M059J (cell line): ENCODE measurements at regions not wholly inside any gene's neighbourhood (a gene's known extent, or its start where the extent isn't known, plus 50 kb on each side); places are given as distances from the start of the nearest gene placed in this dataset.
A peak's percentile ranks its signal among the peaks of the same experiment; 100 is the strongest.
"Not testable (repeated sequence)": the region's sequence is repeated elsewhere in the genome, so short reads cannot be mapped to it uniquely, and the experiment has no call there.

ENCODE experiments used
- DNase-seq: peaks from one replicate; pipeline ENCODE4 v3.0.0-alpha.2; 2012; ENCODE audit warnings: low read depth

DNA sequence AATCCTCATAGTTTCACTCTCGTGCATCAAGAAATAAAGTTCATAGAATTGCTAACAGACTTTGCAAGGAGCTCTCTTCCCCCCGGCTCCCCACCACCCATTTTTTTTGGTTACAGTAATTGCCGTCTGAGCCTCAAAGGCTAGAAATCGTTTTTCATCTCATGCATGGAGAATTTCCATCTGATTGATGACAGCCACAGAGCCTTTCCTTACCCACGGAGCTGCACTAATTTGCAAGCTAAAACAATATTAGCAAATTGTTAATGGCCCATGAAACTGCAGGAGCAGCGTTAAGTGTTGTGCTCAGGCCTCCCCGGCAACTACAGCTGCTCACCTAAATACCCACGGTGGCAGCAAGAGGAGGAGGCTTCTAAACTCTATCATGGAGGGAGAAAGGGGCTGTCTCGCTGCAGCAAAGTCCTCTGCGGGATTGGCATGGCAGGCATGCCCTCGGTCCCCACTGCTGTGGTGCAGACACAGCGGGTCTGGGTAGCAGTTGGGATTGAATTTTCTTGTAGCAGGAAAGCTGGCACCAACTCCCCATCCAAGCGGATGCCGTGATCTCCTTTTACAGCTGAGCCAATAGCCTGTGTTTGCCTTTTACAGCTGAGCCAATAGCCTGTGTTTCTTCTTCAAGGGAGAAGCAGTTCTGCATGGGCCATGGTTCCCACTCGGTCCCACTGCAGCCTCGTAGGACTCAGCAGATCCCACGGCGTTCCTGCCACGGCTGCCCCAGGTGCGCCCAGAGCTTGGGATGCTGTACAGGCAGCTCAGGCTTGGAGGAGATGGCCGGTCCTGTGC, 412.3 kb downstream of the BRD1 start:
- DNase-seq: no peak

DNA sequence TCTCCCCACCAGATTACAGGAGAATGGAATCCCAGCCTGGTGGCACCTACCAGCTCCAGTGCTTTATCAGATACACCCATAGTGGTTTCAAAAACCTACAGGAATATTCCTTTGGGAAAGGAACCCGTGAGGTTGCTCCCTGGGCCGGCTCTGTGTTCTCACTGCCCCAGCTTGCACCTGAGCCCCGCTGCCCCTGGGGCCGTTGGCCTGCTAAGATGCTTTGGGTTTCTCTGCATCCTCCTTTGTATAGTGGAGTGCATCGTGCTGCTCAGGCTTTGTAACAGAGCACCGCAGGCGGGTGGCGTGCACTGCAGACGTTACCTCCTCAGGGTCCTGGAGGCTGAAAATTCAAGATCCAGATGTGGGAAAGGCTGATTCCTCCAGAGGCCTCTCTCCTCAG, 414.1 kb downstream of the BRD1 start:
- no peak for DNase-seq

DNA sequence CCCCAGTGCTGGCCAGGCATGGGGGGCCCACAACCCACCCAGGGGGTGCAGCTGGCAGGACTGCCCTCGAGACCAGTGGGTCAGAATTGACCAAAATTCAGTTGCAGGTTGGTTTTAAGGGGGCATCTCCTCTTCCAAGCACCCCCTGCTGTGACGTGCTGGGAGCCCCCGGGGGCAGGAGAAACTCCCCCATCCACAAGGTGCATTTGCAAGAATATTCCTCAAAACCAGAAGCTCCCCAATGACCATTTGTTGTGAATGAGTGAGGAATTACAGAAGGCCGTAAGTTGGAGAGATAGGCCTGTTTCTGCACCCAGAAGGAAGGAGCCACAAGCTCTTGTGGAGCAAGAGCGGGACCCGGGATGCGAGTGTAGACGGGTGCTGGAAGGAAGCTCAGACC, 414.5 kb downstream of the BRD1 start:
- DNase-seq: no peak

DNA sequence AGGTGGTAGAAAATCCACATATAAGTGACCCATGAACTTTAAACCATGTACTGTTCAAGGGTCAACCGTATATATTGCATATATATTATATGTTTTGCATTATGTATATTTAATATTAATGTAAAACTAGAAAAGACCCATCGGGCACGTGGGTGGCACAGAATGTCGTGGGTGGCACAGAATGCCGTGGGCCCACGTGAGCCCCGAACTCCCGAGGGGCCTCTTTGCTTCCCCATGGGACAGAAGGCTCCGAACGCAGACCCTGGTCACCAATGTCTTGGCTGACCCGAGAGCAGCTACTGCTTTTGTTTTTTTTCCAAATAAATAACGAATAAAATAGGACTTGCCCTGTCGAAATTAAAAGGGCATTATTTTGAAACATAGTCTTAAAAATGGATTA, 415.4 kb downstream of the BRD1 start:
- DNase-seq: no peak

DNA sequence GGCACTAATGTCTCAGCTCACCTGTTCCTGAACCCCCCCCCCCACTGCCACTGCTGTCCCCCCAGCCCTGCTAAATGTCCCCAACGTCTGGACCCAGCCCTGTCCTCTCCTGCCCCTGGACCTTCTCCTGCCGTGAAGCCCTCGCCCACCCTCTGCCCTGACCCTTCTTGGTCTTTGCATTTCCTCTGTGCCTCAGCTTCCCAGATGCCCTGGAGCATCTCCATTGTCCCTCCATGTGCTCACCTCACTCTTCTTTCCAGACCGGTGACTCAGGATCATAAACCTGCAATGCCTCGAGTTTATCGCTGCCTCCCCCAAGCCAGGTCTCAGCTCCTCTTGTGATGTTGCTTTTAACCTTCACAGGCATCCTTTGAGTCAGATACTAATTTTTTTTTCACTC, 416.4 kb downstream of the BRD1 start:
- DNase-seq: no peak

DNA sequence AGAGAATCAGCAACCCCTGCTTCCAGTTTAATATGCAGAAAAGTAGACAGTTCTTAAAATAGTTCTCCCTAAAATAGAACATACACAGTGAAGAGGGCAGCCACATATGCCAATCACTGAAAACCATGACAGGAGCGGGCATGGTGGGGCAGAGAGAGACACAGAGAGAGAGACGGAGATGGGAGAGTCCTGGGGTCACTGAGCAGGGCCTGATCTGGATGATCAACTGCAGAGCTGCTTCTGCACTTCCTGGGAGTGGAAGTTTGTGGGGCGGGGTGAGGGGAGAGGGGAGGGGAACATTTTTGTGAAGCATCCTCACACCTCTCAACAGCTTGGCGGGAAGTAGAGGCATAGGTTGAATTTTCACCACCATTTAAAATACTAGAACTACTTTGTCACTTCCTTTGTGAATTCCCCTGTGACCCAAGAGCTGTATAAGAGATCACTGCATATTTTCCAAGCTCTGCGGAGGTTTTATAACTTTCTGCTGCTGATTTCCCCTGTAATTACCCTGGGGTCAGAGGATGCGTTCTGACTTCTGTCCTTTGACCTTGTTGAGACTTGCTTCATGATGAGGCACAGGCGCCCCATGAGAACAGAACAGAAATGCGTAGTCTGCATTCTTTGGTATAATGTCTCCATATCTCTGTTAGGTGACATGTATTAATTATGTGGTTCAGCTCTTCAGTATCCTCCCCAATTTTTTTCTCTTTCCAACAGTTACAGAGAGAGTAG, 419.4 kb downstream of the BRD1 start:
- no peak for DNase-seq

DNA sequence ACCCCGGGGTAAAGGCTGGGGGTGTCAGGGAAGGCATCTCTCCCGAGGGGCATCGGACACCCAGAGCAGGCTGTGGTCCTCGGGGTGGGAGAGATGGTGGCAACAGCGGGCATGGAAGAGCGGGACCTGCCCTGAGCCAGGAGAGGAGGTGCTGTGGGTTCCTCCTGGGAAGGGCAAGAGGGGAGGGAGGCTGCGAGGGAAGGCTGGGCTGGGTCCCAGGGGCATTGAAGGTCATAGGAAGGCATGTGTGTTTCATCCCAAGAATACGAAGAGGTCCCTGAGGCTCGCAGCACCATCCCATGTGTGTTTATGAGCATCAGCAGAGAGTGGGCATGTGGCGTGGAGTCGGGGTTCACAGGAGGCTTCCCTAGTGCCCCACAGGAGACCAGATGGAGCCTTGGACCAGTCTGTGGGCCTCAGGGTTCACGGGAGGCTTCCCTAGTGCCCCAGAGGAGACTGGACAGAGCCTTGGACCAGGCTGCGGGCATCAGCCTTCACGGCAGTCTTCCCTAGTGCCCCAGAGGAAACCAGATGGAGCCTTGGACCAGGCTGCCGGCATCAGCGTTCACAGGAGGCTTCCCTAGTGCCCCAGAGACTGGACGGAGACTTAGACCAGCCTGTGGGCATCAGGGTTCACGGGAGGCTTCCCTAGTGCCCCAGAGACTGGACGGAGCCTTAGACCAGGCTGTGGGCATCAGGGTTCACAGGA, 420.6 kb downstream of the BRD1 start:
- no peak for DNase-seq

DNA sequence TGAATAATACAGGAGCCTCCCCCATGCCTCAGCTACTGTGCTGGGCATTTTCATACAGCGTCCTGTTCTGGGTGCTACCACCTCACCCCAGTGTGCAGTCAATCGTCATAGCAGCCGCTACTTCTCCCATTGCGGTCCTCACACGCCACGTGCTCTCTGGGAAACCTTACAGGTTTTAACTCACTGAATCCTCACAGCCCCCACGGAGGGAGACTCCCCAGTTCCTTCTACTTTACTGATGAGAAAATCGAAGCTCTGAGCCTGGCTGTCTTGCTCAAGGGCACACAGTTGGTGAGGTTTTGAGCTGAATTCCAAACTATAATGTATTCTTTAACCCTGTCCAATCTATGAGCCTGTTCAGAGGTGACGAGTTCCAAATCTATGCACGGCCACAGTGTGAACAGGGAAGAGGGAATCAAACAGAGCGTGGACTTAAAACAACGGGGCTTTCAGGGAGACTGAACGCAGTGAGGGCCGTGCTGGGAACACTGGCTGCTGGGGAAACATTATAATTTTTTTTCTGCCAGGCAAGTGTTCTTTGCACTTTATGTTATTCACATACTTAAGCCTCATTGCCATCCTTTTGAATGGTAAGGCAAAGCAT, 421.5 kb downstream of the BRD1 start:
- no peak for DNase-seq

DNA sequence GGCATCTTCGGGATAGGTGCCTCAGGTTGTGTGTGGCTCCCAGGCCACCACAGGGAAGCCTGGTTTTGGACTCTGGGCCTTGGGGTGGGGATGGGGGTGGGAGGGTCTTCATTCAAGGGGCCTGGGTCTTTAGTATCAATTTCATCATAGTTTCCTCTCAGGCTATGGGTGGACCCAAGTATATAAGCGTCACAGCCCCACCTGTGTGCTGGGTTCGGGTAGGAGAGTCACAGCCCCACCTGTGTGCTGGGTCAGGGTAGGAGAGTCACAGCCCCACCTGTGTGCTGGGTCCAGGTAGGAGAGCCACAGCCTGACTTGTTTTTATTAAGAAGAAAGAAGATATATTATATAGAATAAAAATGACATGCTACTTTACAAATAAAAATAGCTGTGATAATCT, 422.1 kb downstream of the BRD1 start:
- no peak for DNase-seq

DNA sequence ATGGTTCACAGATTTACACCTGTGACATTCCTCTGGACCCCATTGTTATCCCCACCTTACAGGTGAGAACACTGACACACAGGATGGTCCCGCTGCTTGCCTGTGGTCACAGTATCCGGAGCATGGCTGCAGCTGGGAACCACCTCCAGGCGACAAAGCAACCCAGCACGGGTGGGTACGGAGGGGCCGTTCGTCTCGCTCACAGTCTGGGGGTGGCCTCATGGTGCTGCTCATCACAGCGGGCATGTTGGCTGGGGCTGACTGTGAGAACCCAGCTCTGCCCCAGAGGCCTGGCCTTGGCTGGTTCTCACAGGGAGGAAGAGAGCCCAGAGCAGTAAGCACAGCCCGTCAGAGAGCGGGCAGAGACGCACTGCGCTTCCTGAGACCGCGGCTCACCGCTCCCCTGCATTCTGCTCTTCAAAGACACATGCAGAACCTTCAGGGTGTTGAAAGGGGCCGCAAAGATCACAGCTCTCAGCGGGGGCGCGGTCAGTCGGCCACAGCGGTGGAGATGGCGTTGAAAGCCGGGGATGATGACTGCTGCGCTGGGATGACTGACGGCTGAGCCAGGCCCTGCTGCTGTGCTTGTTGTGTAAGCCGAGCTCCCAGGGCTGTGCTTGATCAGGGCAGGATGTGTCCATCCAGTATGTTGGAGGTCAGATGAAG, 423.0 kb downstream of the BRD1 start:
- DNase-seq: no peak

DNA sequence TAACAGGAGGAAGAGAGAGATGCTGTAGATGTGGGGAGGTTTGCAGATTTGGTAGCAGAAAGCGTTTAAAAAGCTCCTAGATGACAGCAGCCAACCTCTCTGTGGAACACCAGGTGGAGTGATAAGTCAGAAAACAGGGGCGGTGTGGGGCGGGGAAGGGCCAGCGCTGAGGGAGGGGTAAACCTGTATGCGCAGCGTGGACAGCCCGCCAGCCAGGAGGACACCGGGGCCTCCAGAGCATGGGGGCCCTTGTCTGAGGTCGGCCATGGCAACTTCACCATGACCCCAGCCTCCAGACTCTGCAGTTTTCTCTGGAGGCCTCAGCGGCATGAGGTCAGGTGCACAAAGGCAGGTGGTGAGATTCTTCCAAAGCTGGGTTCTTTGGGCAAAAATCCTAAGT, 423.7 kb downstream of the BRD1 start:
- DNase-seq: no peak

DNA sequence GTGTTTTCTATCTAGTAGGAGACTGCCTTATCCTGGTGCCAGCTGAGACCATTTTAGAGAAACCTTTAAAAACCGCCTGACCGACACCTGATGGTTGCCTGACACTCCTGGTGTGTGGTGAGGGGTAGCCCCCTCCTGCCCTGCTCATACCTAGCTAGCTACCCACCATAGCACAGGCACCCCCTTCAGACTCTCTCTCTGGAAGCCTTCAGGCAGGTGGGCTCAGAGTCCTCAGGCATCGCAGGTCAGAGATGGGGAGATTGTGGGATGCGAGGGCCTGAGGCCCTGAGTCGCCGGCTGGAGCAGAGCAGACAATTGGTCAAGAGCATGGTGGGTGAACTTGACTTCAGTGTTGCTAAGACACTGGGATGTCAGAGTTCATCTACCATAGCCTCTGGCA, 424.6 kb downstream of the BRD1 start:
- DNase-seq: no peak

DNA sequence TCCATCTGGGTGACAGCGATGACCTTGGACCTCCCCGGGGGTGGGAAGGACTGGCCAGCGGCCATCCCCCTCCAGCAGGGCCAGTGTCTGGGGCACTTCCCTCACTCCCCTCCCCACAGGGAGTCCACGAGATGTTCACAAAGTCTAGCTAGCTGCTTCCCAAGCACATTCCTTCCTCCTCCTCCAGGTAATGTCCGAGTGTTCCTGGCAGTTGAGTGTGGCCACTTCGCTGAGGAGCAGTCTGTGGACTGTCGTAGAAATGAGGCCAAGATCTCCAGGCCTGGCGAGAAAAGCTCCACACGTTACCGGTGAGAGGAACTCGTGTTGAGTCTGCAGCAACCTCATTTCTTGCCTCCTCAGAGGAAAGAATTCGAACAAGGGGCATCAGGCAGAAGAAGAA, 425.5 kb downstream of the BRD1 start:
- DNase-seq: no peak

DNA sequence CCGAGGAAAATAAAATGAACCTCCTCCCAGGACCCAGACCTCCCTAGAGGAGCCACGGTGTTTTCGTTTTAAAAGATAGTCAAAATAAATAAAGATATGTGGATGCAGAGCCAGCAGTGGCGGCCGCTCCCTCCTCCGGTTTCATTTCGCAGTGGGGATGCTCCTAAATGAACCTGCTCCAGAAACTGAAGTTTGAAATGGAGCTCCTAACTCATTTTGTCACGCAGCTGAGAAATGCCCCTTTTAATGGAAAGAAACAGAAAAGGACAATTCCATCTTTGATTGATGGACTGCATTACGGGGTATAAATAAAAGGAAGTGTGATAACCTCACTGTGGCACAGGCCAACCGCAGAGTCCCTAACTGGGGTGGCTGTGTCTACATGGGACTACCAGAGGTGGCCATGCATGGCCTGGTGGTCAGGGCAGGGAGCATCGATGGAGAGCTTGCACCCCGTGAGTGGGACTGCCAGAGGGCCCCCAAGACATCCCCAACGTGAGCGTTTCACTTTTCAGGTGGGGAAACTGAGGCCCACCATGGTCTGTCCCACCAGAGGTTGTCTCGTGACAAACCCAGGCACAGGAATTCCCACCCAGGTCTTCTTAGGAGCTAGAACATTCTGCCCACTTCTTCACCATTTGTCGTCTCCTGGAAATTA, 426.6 kb downstream of the BRD1 start:
- no peak for DNase-seq

DNA sequence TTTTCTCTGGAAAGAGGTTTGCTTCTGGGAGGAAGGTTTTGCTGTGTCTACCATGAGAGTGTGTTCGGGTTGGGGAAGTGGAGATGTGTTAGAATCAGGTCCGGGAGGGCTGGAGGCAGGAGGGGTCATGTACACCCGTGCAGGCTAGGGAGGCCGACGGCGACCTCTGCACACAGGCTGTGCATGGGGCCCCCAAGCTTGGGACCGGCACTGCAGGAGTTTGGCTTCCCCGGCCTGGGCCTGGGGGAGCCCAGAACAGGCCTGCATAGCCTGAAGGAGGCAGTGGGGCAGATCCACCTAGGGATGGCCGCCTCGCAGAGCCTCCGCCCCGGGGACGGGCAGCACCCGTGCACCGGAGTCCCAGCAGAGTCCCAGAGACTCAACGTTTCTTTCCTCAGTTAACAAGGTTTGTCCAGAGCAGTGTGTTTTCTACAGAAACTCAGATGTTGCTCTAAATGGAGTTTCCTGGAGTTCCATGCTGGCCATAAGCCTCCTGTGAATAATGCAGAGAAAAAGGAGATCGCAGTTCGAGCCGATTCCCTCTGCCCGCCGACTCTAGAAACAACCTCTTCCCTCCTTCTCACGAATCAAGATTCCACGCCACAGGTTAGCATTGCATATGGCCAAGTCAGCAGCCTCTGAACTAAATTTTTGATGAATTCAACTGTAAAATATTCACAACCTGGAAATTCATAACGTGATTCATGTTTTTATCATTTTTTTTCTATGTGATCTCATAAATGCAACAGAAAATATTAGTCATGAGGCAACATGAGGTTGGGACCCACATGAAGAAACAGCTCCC, 427.3 kb downstream of the BRD1 start:
- peak; percentile 2 for DNase-seq

DNA sequence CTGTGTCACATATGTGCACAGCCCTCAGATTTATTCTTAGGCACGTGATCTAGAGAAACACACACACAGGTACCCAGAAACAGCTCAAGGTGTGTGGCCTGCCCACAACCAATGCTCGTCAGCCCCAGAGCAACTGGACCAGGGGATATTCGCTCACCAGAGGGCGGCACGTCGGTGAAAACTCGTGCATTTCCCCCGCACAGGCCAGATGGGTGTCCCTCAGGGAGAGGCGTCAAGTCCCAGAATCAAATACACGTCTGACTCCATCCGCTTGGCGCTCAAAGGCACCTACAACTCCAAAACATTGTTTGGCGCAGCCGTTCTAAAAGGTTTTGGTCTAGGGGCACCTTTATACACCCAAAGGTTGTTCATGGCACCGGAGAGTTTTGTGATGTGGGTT, 429.0 kb downstream of the BRD1 start:
- no peak for DNase-seq

DNA sequence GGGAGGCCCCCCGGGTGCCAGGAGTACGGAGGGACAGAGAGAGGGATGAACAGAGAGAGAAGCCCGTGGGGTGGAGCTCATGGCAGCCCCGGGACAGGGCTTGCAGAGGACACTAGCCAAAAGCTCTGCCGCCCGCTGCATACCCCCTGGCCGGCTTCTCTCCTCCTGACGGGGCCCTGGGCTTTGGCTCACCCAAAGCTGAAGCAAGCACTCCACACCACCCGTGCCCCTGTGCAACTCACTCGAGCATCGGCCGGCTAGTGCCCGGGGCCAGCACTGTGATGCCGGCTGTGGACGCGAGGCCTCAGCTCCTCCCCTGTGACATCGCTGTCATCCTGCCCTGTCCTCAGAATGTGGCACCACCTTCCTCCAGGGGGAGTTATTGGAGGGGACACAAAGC, 429.6 kb downstream of the BRD1 start:
- no peak for DNase-seq

DNA sequence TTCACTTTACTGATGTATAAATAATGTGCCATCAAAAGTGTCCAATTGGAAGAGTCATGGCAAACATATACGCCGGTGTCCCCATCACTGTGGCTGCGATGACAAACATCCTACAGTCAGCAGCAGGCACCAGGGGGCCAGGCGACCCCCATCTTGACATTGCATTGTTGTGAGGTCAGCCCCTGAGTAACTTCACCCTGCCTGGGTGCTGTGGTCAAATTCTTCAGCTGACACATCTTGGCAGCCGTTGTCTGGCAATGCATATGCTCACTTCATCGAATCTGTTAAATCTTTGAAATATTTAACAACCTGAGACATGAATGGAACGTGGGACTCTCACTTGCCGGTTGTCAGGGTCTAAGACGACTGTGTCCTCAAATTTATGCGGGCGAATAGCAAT, 430.9 kb downstream of the BRD1 start:
- no peak for DNase-seq

DNA sequence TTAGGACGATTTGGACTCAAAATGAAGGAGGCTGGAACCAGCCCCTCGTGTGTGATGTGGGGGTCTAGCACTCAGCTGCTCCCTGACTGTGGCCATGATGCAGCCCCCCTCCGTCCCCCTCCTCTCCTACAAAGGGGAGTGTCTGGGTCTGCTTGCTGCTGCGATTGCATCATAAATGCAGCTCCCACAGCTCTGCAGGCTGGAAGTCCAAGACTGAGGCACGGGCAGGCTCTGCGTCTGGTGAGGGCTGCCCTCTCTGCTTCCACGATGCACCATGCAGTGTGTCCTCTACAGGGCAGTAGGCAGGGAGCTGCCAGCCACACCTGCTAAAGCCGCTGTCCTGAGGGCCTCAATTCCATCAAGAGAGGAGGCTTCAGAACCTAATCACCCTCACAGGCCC, 432.1 kb downstream of the BRD1 start:
- DNase-seq: no peak

DNA sequence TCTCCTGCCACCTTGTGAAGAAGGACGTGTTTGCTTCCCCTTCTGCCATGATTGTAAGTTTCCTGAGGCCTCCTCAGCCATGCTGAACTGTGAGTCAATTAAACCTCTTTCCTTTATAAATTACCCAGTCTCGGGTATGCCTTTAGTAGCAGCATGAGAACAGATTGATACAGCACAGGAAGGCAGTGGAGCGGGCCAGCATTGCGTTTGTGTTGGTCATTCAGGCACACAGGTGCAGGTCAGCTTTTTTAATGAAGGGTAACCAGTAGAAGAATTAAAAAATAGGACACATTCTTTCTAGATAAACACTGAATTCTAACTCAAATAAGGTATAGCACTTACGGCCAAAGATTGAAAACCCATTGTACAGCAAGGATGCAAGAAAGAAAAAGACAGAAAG, 432.6 kb downstream of the BRD1 start:
- not testable (repeated sequence) for DNase-seq
